ENCODE measurements at regions not wholly inside any gene's neighbourhood (a gene's known extent, or its start where the extent isn't known, plus 50 kb on each side); places are given as distances from the start of the nearest gene placed in this dataset.

DNA sequence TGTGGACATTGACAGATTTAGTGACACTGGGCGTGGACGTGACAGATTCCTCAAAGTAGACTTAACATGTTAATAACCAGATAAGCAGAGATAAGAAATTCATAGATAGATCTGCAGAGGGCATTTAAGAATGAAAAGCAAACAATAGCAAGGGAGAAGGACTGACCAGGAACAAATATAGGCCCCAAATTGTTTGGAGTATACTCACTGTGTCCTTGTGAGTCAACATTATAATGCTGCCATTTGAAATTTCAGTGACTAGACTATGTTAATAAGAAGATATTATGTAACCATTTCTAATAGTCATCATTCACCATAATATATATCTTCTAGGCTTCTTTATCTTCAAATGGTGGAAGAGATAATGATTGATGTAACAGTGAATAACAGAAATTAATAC lies 78.1 kb upstream of the SLC38A11 start:
- Histone ChIP-seq H2AK5ac (ENCODE audit: low read depth, low read length) (no peak overlapping the region), H2BK15ac (ENCODE audit: low read length) (no peak overlapping the region), H2AFZ (ENCODE audit: low read length) (no peak overlapping the region), H2BK20ac (ENCODE audit: low read length) (no peak overlapping the region), H3K23me2 (ENCODE audit: low read depth, low read length) (no peaks in the 10 kb centered on the region), H4K91ac (replicated peaks; ENCODE audit: insufficient read length, low read length) (no peak overlapping the region), H3K9ac (replicated peaks in 1 of 4; ENCODE audit: extremely low read depth in 1 of 4, low read depth in 3 of 4, low read length in 3 of 4) (no peak overlapping the region), H3K79me1 (ENCODE audit: low read depth, low read length) (no peaks in the 10 kb centered on the region), H3K23ac (ENCODE audit: insufficient read length) (no peak overlapping the region), H2BK120ac (replicated peaks; ENCODE audit: low read depth, low read length) (no peak overlapping the region), H3K27me3 (replicated peaks in 1 of 4; ENCODE audit: control insufficient read depth in 3 of 4, extremely low read depth in 1 of 4, insufficient read depth in 3 of 4, low read length in 3 of 4) (no peaks in the 10 kb centered on the region), H4K20me1 (replicated peaks in 1 of 2; ENCODE audit: control insufficient read depth in 1 of 2, insufficient read depth in 2 of 2, low read length in 2 of 2) (no peaks in the 10 kb centered on the region), H4K5ac (ENCODE audit: insufficient read length, low read depth, low read length) (no peak overlapping the region), H3K4ac (replicated peaks; ENCODE audit: insufficient read length, low read depth, low read length) (no peak overlapping the region), H3K9me3 (ENCODE audit: insufficient read depth in 2 of 2, low read depth in 1 of 2, low read length in 1 of 2) (no peaks in the 10 kb centered on the region), H3K4me1 (replicated peaks in 1 of 4; ENCODE audit: control insufficient read depth in 3 of 4, insufficient read depth in 4 of 4, low read length in 3 of 4) (no peaks in the 10 kb centered on the region), H3K14ac (ENCODE audit: insufficient read length) (no peak overlapping the region), H3K4me3 (ENCODE audit: extremely low read depth in 1 of 4, insufficient read depth in 2 of 4, low read depth in 3 of 4, low read length in 4 of 4) (no peak overlapping the region), H2BK5ac (ENCODE audit: low read depth, low read length) (no peak overlapping the region), H3K18ac (ENCODE audit: extremely low read depth, low read length) (no peak overlapping the region), H3K79me2 (ENCODE audit: control insufficient read depth in 1 of 2, insufficient read depth in 2 of 2, low read length in 2 of 2) (no peaks in the 10 kb centered on the region), H3K56ac (replicated peaks; ENCODE audit: insufficient read length, low read depth, low read length) (no peak overlapping the region), H3K36me3 (ENCODE audit: control insufficient read depth in 2 of 4, insufficient read depth in 4 of 4, low read length in 3 of 4) (no peaks in the 10 kb centered on the region), H2BK12ac (ENCODE audit: low read depth, low read length) (no peak overlapping the region), H3K4me2 (ENCODE audit: insufficient read depth in 1 of 2, low read depth in 2 of 2, low read length in 2 of 2) (no peak overlapping the region), H3K27ac (ENCODE audit: low read depth, low read length) (no peak overlapping the region), H4K8ac (ENCODE audit: extremely low read depth, insufficient read depth, low read length) (no peak overlapping the region)
- WGBS, 2 experiments (ENCODE audit: extremely low coverage in 1 of 2, insufficient coverage in 1 of 2, insufficient read length in 1 of 2, insufficient replicate concordance in 2 of 2, low coverage in 1 of 2, low lambda C conversion rate in 2 of 2, missing lambda C conversion rate in 1 of 2): 85% methylated on average over 2 of the region's 2 CpGs; no CpG with 5 or more reads in 1 of the 2 experiments
- DNase-seq (ENCODE audit: low read depth in 1 of 2, low spot score in 2 of 2) (no peak), FAIRE-seq (no peak)
- POLR2A ChIA-PET (ENCODE audit: partially characterized antibody): no interaction called here
- no peak for TF ChIP-seq TAF1 (IDR thresholded peaks at IDR 0.05; ENCODE audit: low read depth, low read length)
- TF ChIP-seq, protein P1, sequence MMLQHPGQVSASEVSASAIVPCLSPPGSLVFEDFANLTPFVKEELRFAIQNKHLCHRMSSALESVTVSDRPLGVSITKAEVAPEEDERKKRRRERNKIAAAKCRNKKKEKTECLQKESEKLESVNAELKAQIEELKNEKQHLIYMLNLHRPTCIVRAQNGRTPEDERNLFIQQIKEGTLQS (IDR thresholded peaks at IDR 0.05; ENCODE audit: insufficient read depth, low read depth, low read length): no peak
- no peak for TF ChIP-seq BRCA1 (IDR thresholded peaks at IDR 0.05; ENCODE audit: low read depth, low read length)
- no peak for TF ChIP-seq CTBP2 (IDR thresholded peaks at IDR 0.05; ENCODE audit: borderline replicate concordance, insufficient read depth, insufficient read length, low read length)
- TF ChIP-seq KDM1A (IDR thresholded peaks at IDR 0.05; ENCODE audit: borderline replicate concordance, low read length): no peak
- TF ChIP-seq RBBP5 (IDR thresholded peaks at IDR 0.05; ENCODE audit: borderline replicate concordance, low read depth, low read length): no peak
- CTCF ChIA-PET (ENCODE audit: partially characterized antibody): interaction anchor here (0.6 to 1.5 kb wide), 5 partner anchors 17 to 171 kb away, joined by 3 to 10 read pairs (median 4); partner anchors contain the start of gene SCN3A

Measured in H1 (cell line).